Fibroblast of lung (primary cell): ENCODE measurements at regions not wholly inside any gene's neighbourhood (a gene's known extent, or its start where the extent isn't known, plus 50 kb on each side); places are given as distances from the start of the nearest gene placed in this dataset.

Experiments used
- DNase-seq, 2 donors: peaks; one replicate each; pipeline versions ENCODE4 v3.0.0 to v3.0.0-alpha.2; 2010; ENCODE audit warnings: low read depth in 2 of 2
- H2AFZ ChIP-seq: 2 replicates; pipeline ENCODE4 v1.5.1; 2012; ENCODE audit warnings: low read length, control low read depth, inconsistent platforms
- H3K27ac ChIP-seq: 2 replicates; pipeline ENCODE4 v1.5.1; 2011; ENCODE audit warnings: low read length, control low read depth; ENCODE audit not compliant: insufficient read depth
- H3K27me3 ChIP-seq: 2 replicates; pipeline ENCODE4 v1.5.1; 2011; ENCODE audit warnings: mild to moderate bottlenecking, low read length; ENCODE audit not compliant: control insufficient read depth, insufficient read depth
- H3K36me3 ChIP-seq: 2 replicates; pipeline ENCODE4 v1.5.1; 2011; ENCODE audit warnings: low read length; ENCODE audit not compliant: control insufficient read depth, insufficient read depth
- H3K4me1 ChIP-seq: 2 replicates; pipeline ENCODE4 v1.5.1; 2011; ENCODE audit warnings: low read length; ENCODE audit not compliant: control insufficient read depth, insufficient read depth; ENCODE audit errors: extremely low read depth
- H3K4me2 ChIP-seq: 2 replicates; pipeline ENCODE4 v1.5.1; 2011; ENCODE audit warnings: low read length, control low read depth; ENCODE audit not compliant: insufficient read depth; ENCODE audit errors: extremely low read depth
- H3K4me3 ChIP-seq, 4 experiments: fragments of 200-600 bp in 1 of 4; sonication (generic) in 1 of 4; replicated peaks in 1 of 4; 2 replicates each; pipeline ENCODE4 v1.5.1; 2011 to 2016; ENCODE audit warnings: low read length in 4 of 4, low read depth in 3 of 4, mild to moderate bottlenecking in 3 of 4, control low read depth in 2 of 4, inconsistent platforms in 1 of 4, mixed read lengths in 1 of 4; ENCODE audit not compliant: insufficient read depth in 1 of 4; ENCODE audit errors: control extremely low read depth in 1 of 4
- H3K79me2 ChIP-seq: 2 replicates; pipeline ENCODE4 v1.5.1; 2012; ENCODE audit warnings: mild to moderate bottlenecking, low read length, inconsistent platforms; ENCODE audit not compliant: control insufficient read depth, insufficient read depth
- H3K9ac ChIP-seq: 2 replicates; pipeline ENCODE4 v1.5.1; 2011; ENCODE audit warnings: mild to moderate bottlenecking, low read length, control low read depth; ENCODE audit not compliant: insufficient read depth
- H3K9me3 ChIP-seq: 2 replicates; pipeline ENCODE4 v1.5.1; 2012; ENCODE audit warnings: low read depth, low read length; ENCODE audit not compliant: control insufficient read depth, insufficient read depth
- H4K20me1 ChIP-seq: 2 replicates; pipeline ENCODE4 v1.5.1; 2011; ENCODE audit warnings: low read length; ENCODE audit not compliant: control insufficient read depth, insufficient read depth; ENCODE audit errors: extremely low read depth
- EZH2 ChIP-seq: IDR thresholded peaks from 2 replicates; pipeline ENCODE4 v1.5.1; 2012; ENCODE audit warnings: low read length, control low read depth, mild to moderate bottlenecking; ENCODE audit errors: missing control alignments
- TF ChIP-seq, protein P1 (sequence below), 2 donors: IDR thresholded peaks in 1 of 2; conservative IDR thresholded peaks in 1 of 2; 1 replicate in 1 of 2; 2 replicates in 1 of 2; pipeline ENCODE4 v1.5.1; 2011 to 2012; ENCODE audit warnings: low read length in 2 of 2, control low read depth in 1 of 2, inconsistent platforms in 1 of 2, low read depth in 1 of 2, mild to moderate bottlenecking in 1 of 2

- Histone ChIP-seq H3K79me2 (no peaks in the 10 kb centered on the region), H3K36me3 (no peaks in the 10 kb centered on the region), H3K4me3 (no peak overlapping the region), H2AFZ (no peak overlapping the region), H3K27ac (no peak overlapping the region), H3K9ac (no peak overlapping the region), H3K9me3 (no peaks in the 10 kb centered on the region), H3K27me3 (no peaks in the 10 kb centered on the region), H3K4me1 (no peaks in the 10 kb centered on the region), H3K4me2 (no peak overlapping the region), H4K20me1 (no peaks in the 10 kb centered on the region)
- no peak for DNase-seq
- no peak for TF ChIP-seq EZH2
- TF ChIP-seq, protein P1, sequence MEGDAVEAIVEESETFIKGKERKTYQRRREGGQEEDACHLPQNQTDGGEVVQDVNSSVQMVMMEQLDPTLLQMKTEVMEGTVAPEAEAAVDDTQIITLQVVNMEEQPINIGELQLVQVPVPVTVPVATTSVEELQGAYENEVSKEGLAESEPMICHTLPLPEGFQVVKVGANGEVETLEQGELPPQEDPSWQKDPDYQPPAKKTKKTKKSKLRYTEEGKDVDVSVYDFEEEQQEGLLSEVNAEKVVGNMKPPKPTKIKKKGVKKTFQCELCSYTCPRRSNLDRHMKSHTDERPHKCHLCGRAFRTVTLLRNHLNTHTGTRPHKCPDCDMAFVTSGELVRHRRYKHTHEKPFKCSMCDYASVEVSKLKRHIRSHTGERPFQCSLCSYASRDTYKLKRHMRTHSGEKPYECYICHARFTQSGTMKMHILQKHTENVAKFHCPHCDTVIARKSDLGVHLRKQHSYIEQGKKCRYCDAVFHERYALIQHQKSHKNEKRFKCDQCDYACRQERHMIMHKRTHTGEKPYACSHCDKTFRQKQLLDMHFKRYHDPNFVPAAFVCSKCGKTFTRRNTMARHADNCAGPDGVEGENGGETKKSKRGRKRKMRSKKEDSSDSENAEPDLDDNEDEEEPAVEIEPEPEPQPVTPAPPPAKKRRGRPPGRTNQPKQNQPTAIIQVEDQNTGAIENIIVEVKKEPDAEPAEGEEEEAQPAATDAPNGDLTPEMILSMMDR (conservative IDR thresholded peaks at IDR 0.05 in 1 of 2, IDR thresholded peaks at IDR 0.05 in 1 of 2; ENCODE audit: low read depth in 1 of 2, low read length in 2 of 2): no peak
These were observed 91.9 kb upstream of the TMPRSS15 start for GRCh38 chr21:18495523-18495922.

DNA sequence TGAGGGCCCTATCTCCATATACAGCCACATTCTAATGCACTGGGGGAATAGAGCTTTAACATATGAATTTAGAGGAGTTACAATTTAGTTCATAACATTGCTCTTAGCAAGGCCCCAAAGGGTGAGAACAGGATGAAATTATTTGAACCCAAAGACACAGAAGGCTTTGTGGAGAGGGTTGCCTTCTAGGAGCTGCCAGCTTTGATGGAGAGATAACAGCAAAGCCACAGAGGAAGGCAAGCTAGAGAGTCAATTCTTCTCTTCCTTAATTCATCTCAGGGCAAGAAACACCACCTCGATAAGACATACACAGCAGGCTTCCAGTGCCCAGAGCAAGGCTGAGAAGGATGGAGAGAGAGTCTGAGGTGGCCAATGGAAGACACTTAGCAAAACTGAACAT is 94.8 kb upstream of the TMPRSS15 start:
- TF ChIP-seq, protein P1 (conservative IDR thresholded peaks at IDR 0.05 in 1 of 2, IDR thresholded peaks at IDR 0.05 in 1 of 2; ENCODE audit: low read depth in 1 of 2, low read length in 2 of 2): no peak
- no peak for TF ChIP-seq EZH2
- H2AFZ ChIP-seq: no peak overlapping the region

GRCh38 chr21:18499761-18500376 is 96.3 kb upstream of the TMPRSS15 start:
- TF ChIP-seq, protein P1 (conservative IDR thresholded peaks at IDR 0.05 in 1 of 2, IDR thresholded peaks at IDR 0.05 in 1 of 2; ENCODE audit: low read depth in 1 of 2, low read length in 2 of 2): peak; percentile 32 to 69
- no peak for TF ChIP-seq EZH2
- Histone ChIP-seq H3K9me3 (no peaks in the 10 kb centered on the region), H3K79me2 (no peaks in the 10 kb centered on the region), H2AFZ (no peak overlapping the region), H4K20me1 (no peaks in the 10 kb centered on the region), H3K27ac (no peak overlapping the region), H3K4me3 (no peak overlapping the region), H3K36me3 (no peaks in the 10 kb centered on the region), H3K4me2 (no peak overlapping the region), H3K9ac (no peak overlapping the region), H3K27me3 (no peaks in the 10 kb centered on the region), H3K4me1 (no peaks in the 10 kb centered on the region)
- DNase-seq: peak; percentile 40 to 52

More for the DNA sequence above, 94.8 kb upstream of the TMPRSS15 start:
- no peaks in the 10 kb centered on the region for H3K79me2 ChIP-seq
- no peaks in the 10 kb centered on the region for H3K36me3 ChIP-seq
- H3K9me3 ChIP-seq: no peaks in the 10 kb centered on the region
- no peaks in the 10 kb centered on the region for H3K27me3 ChIP-seq
- H3K4me3 ChIP-seq: no peak overlapping the region
- H3K9ac ChIP-seq: no peak overlapping the region
- H3K4me2 ChIP-seq: no peak overlapping the region
- H4K20me1 ChIP-seq: no peaks in the 10 kb centered on the region
- no peak for DNase-seq
- no peaks in the 10 kb centered on the region for H3K4me1 ChIP-seq
- no peak overlapping the region for H3K27ac ChIP-seq
